ENCODE measurements at regions not wholly inside any gene's neighbourhood (a gene's known extent, or its start where the extent isn't known, plus 50 kb on each side); places are given as distances from the start of the nearest gene placed in this dataset.
A peak's percentile ranks its signal among the peaks of the same experiment; 100 is the strongest.

- DNase-seq: no peak
- Mint-ChIP-seq H3K27me3 (ENCODE audit: unreplicated experiment) (no peaks in the 10 kb centered on the region), H3K4me3 (ENCODE audit: unreplicated experiment) (no peak overlapping the region), H3K27ac (ENCODE audit: unreplicated experiment) (no peak overlapping the region), H3K9me3 (ENCODE audit: unreplicated experiment) (peaks cover 3% of the 10 kb centered on the region), H3K36me3 (ENCODE audit: unreplicated experiment) (peaks cover 5% of the 10 kb centered on the region), H3K4me1 (ENCODE audit: low read depth, unreplicated experiment) (no peaks in the 10 kb centered on the region)
- no peak for TF ChIP-seq CTCF (IDR thresholded peaks at IDR 0.05; ENCODE audit: partially characterized antibody, unreplicated experiment)
Measured at GRCh38 chr14:47821135-47821534, 145.7 kb upstream of the MDGA2 start.

DNA sequence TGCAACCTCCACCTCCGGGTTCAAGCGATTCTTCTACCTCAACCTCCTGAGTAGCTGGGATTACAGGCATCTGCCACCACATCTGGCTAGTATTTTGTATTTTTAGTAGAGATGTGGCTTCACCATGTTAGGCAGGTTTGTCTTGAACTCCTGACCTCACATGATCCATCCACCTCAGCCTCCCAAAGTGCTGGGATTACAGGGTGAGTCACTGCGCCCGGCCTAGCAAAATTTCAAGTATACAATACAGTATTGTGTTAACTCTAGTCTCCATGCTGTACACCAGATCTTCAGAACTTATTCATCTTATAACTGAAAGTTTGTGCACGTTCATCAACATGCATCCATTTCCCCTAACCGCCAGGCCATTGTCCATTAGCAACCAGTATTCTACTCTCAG lies 115.1 kb upstream of the MDGA2 start:
- TF ChIP-seq CTCF (IDR thresholded peaks at IDR 0.05; ENCODE audit: partially characterized antibody, unreplicated experiment): no peak
- Mint-ChIP-seq H3K27me3 (ENCODE audit: unreplicated experiment) (no peaks in the 10 kb centered on the region), H3K4me1 (ENCODE audit: low read depth, unreplicated experiment) (no peaks in the 10 kb centered on the region), H3K27ac (ENCODE audit: unreplicated experiment) (no peak overlapping the region), H3K9me3 (ENCODE audit: unreplicated experiment) (no peaks in the 10 kb centered on the region), H3K4me3 (ENCODE audit: unreplicated experiment) (no peak overlapping the region), H3K36me3 (ENCODE audit: unreplicated experiment) (peaks cover 6% of the 10 kb centered on the region)
- DNase-seq: no peak

DNA sequence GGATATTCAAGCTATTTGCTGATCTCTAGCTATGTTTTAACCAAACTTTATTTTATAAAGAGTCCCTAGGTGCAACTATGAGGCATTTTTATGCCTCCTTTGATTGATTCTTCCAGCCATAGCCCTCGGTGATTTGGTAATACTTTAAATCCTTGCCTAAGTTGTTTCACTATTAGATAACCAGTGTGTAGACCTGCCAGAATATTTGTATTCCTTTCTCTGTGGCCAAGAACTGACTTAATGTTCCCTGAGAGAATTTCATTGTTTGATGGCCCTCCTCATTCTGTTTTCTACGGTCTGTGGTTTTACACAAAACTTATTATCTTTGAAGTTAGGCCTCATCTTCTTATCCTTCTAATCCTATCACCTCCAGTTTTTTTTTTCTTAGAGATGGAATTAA lies 109.7 kb upstream of the MDGA2 start:
- H3K27ac Mint-ChIP-seq (ENCODE audit: unreplicated experiment): no peak overlapping the region
- no peaks in the 10 kb centered on the region for H3K27me3 Mint-ChIP-seq (ENCODE audit: unreplicated experiment)
- H3K36me3 Mint-ChIP-seq (ENCODE audit: unreplicated experiment): no peaks in the 10 kb centered on the region
- peaks cover 2% of the 10 kb centered on the region for H3K4me1 Mint-ChIP-seq (ENCODE audit: low read depth, unreplicated experiment)
- TF ChIP-seq CTCF (IDR thresholded peaks at IDR 0.05; ENCODE audit: partially characterized antibody, unreplicated experiment): no peak
- DNase-seq: no peak
- H3K9me3 Mint-ChIP-seq (ENCODE audit: unreplicated experiment): no peaks in the 10 kb centered on the region
- no peak overlapping the region for H3K4me3 Mint-ChIP-seq (ENCODE audit: unreplicated experiment)

- peak; percentile 17 for DNase-seq
- Mint-ChIP-seq H3K4me1 (ENCODE audit: low read depth, unreplicated experiment) (peaks cover 22% of the 10 kb centered on the region), H3K27me3 (ENCODE audit: unreplicated experiment) (peaks cover 3% of the 10 kb centered on the region), H3K27ac (ENCODE audit: unreplicated experiment) (peak overlapping the region; percentile 93), H3K9me3 (ENCODE audit: unreplicated experiment) (peaks cover 8% of the 10 kb centered on the region), H3K4me3 (ENCODE audit: unreplicated experiment) (peak overlapping the region; percentile 56), H3K36me3 (ENCODE audit: unreplicated experiment) (no peaks in the 10 kb centered on the region)
- TF ChIP-seq CTCF (IDR thresholded peaks at IDR 0.05; ENCODE audit: partially characterized antibody, unreplicated experiment): no peak
Measured at GRCh38 chr14:47778631-47779030, 103.2 kb upstream of the MDGA2 start.

- no peak for TF ChIP-seq CTCF (IDR thresholded peaks at IDR 0.05; ENCODE audit: partially characterized antibody, unreplicated experiment)
- Mint-ChIP-seq H3K27me3 (ENCODE audit: unreplicated experiment) (no peaks in the 10 kb centered on the region), H3K4me1 (ENCODE audit: low read depth, unreplicated experiment) (peaks cover 4% of the 10 kb centered on the region)
Measured at GRCh38 chr14:47772652-47773051, 97.2 kb upstream of the MDGA2 start.

More at GRCh38 chr14:47772652-47773051, 97.2 kb upstream of the MDGA2 start:
- H3K4me3 Mint-ChIP-seq (ENCODE audit: unreplicated experiment): no peak overlapping the region
- no peak overlapping the region for H3K27ac Mint-ChIP-seq (ENCODE audit: unreplicated experiment)
- H3K36me3 Mint-ChIP-seq (ENCODE audit: unreplicated experiment): no peaks in the 10 kb centered on the region
- no peaks in the 10 kb centered on the region for H3K9me3 Mint-ChIP-seq (ENCODE audit: unreplicated experiment)
- no peak for DNase-seq

All from glutamatergic neuron (in vitro differentiated cells).